Activated T-cell treated with anti-CD3 and anti-CD28 coated beads, Interleukin-2, amount 50 U/mL, for 72 hours (primary cell): ENCODE measurements at regions not wholly inside any gene's neighbourhood (a gene's known extent, or its start where the extent isn't known, plus 50 kb on each side); places are given as distances from the start of the nearest gene placed in this dataset.
"Not testable (repeated sequence)": the region's sequence is repeated elsewhere in the genome, so short reads cannot be mapped to it uniquely, and the experiment has no call there.

ENCODE experiments used
- ATAC-seq, 2 donors: fragments of 150-1000 bp; cut with Tn5 transposase; replicated peaks in 1 of 2; 2 replicates each; pipeline ENCODE4 v1.10.0; 2021; ENCODE audit warnings: moderate library complexity in 2 of 2, mild to moderate bottlenecking in 1 of 2
- DNase-seq, 2 donors: peaks; one replicate each; pipeline ENCODE4 v3.0.0; 2021 to 2022; ENCODE audit warnings: mixed read lengths in 1 of 2
- H3K27ac Mint-ChIP-seq: one replicate; pipeline ENCODE4 v1.8.0; 2022; ENCODE audit warnings: mild to moderate bottlenecking, moderate library complexity, mixed read lengths
- H3K27me3 Mint-ChIP-seq: one replicate; pipeline ENCODE4 v1.8.0; 2022; ENCODE audit warnings: low read depth, mixed read lengths
- H3K36me3 Mint-ChIP-seq, 2 donors: one replicate each; pipeline ENCODE4 v1.8.0; 2022; ENCODE audit warnings: mixed read lengths in 2 of 2, mild to moderate bottlenecking in 1 of 2; ENCODE audit not compliant: insufficient read depth in 2 of 2
- H3K4me1 Mint-ChIP-seq: one replicate; pipeline ENCODE4 v1.8.0; 2022; ENCODE audit warnings: low read depth, mixed read lengths
- H3K4me3 Mint-ChIP-seq, 2 donors: one replicate each; pipeline ENCODE4 v1.8.0; 2022; ENCODE audit warnings: mild to moderate bottlenecking in 2 of 2, mixed read lengths in 2 of 2, moderate library complexity in 2 of 2
- H3K9me3 Mint-ChIP-seq, 2 donors: one replicate each; pipeline ENCODE4 v1.8.0; 2022; ENCODE audit warnings: mixed read lengths in 2 of 2

- H3K9me3 Mint-ChIP-seq: peaks cover 3 to 6% of the 10 kb centered on the region in 2 donors
- H3K27me3 Mint-ChIP-seq: no peaks in the 10 kb centered on the region
- DNase-seq (peak; percentile 81 to 85), ATAC-seq (peak; percentile 92 to 94)
- H3K36me3 Mint-ChIP-seq: peaks cover 0 to 6% of the 10 kb centered on the region in 2 donors
- peak overlapping the region; percentile 41 to 55 for H3K4me3 Mint-ChIP-seq
- peak overlapping the region; percentile 80 for H3K27ac Mint-ChIP-seq
- H3K4me1 Mint-ChIP-seq: peaks cover 40% of the 10 kb centered on the region
Observed at GRCh38 chr11:128039140-128040021, 548.0 kb downstream of the ETS1 start.

- Mint-ChIP-seq H3K36me3 (no peaks in the 10 kb centered on the region), H3K4me1 (peaks cover 43% of the 10 kb centered on the region), H3K4me3 (no peak overlapping the region), H3K27me3 (no peaks in the 10 kb centered on the region), H3K27ac (no peak overlapping the region), H3K9me3 (no peaks in the 10 kb centered on the region)
- DNase-seq: no peak
- peak in 1 of 2 donors; percentile 21 for ATAC-seq
Observed at GRCh38 chr11:128036556-128037093, 550.7 kb downstream of the ETS1 start.

GRCh38 chr11:128036006-128036405, 551.4 kb downstream of the ETS1 start:
- no peak for DNase-seq
- H3K4me3 Mint-ChIP-seq: no peak overlapping the region
- peaks cover 45% of the 10 kb centered on the region for H3K4me1 Mint-ChIP-seq
- H3K27me3 Mint-ChIP-seq: peaks cover under 1% of the 10 kb centered on the region
- H3K9me3 Mint-ChIP-seq: no peaks in the 10 kb centered on the region
- H3K27ac Mint-ChIP-seq: no peak overlapping the region
- H3K36me3 Mint-ChIP-seq: no peaks in the 10 kb centered on the region
- no peak for ATAC-seq

DNA sequence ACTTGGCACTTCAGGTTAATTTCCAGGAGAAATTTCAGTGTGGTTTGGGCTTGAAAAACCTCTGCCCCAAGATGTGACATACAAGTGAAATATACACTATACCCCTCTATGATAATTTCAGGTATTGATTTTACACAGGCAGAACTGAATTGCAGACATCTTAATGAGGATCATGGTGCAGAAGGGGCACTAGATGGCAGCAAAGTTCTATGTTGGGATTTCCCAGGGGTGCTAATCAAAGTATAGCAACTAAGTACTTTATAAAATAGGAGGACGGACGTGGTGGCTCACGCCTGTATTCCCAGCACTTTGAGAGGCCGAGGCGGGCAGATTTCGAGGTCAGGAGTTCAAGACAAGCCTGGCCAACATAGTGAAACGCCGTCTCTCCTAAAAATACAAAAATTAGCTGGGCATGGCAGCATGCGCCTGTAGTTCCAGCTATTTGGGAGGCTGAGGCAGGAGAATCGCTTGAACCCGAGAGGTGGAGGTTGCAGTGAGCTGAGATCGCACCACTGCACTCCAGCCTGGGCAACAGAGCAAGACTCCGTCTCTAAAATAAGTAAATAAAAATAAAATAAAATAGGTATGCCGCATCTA, 555.7 kb downstream of the ETS1 start:
- not testable (repeated sequence) for H3K9me3 Mint-ChIP-seq, H3K36me3 Mint-ChIP-seq, H3K27ac Mint-ChIP-seq, H3K4me3 Mint-ChIP-seq
- ATAC-seq (peak; percentile 87 to 91), DNase-seq (peak; percentile 63 to 70)
- H3K4me1 Mint-ChIP-seq: peaks cover 15% of the 10 kb centered on the region
- H3K27me3 Mint-ChIP-seq: peaks cover 18% of the 10 kb centered on the region

GRCh38 chr11:128029219-128029722, 558.1 kb downstream of the ETS1 start:
- no peak for ATAC-seq
- Mint-ChIP-seq H3K4me3 (no peak overlapping the region), H3K27ac (no peak overlapping the region), H3K27me3 (peaks cover 18% of the 10 kb centered on the region), H3K36me3 (no peaks in the 10 kb centered on the region), H3K4me1 (peaks cover 15% of the 10 kb centered on the region), H3K9me3 (no peaks in the 10 kb centered on the region)
- no peak for DNase-seq

GRCh38 chr11:128026596-128026995, 560.8 kb downstream of the ETS1 start:
- H3K27ac Mint-ChIP-seq: no peak overlapping the region
- no peaks in the 10 kb centered on the region for H3K9me3 Mint-ChIP-seq
- peaks cover 18% of the 10 kb centered on the region for H3K27me3 Mint-ChIP-seq
- DNase-seq: no peak
- H3K4me1 Mint-ChIP-seq: peaks cover 10% of the 10 kb centered on the region
- no peaks in the 10 kb centered on the region for H3K36me3 Mint-ChIP-seq
- no peak for ATAC-seq
- H3K4me3 Mint-ChIP-seq: no peak overlapping the region

DNA sequence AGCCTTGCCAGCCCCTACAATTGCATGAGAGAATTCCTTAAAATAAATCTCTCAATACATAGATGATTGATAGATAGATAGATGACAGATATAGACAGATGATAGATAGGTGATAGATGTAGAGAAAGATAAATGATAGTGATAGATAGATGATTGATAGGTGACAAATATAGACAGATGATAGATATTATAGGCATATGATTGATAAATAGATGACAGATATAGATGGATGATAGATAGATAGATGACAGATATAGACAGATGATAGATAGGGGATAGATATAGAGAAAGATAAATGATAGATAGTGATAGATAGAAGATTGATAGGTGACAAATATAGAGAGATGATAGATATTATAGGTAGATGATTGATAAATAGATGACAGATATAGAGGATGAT, 564.6 kb downstream of the ETS1 start:
- Mint-ChIP-seq H3K27me3 (no peaks in the 10 kb centered on the region), H3K36me3 (no peaks in the 10 kb centered on the region), H3K9me3 (no peaks in the 10 kb centered on the region), H3K27ac (peak overlapping the region; percentile 26), H3K4me1 (peaks cover 7% of the 10 kb centered on the region), H3K4me3 (no peak overlapping the region)
- no peak for DNase-seq
- ATAC-seq: no peak

- DNase-seq (peak in 1 of 2 donors; percentile 31), ATAC-seq (peak; percentile 96 to 98)
- H3K9me3 Mint-ChIP-seq: no peaks in the 10 kb centered on the region
- no peak overlapping the region for H3K4me3 Mint-ChIP-seq
- no peak overlapping the region for H3K27ac Mint-ChIP-seq
- H3K4me1 Mint-ChIP-seq: peaks cover 7% of the 10 kb centered on the region
- no peaks in the 10 kb centered on the region for H3K36me3 Mint-ChIP-seq
- H3K27me3 Mint-ChIP-seq: no peaks in the 10 kb centered on the region
Observed at GRCh38 chr11:128022007-128022368, 565.4 kb downstream of the ETS1 start.

DNA sequence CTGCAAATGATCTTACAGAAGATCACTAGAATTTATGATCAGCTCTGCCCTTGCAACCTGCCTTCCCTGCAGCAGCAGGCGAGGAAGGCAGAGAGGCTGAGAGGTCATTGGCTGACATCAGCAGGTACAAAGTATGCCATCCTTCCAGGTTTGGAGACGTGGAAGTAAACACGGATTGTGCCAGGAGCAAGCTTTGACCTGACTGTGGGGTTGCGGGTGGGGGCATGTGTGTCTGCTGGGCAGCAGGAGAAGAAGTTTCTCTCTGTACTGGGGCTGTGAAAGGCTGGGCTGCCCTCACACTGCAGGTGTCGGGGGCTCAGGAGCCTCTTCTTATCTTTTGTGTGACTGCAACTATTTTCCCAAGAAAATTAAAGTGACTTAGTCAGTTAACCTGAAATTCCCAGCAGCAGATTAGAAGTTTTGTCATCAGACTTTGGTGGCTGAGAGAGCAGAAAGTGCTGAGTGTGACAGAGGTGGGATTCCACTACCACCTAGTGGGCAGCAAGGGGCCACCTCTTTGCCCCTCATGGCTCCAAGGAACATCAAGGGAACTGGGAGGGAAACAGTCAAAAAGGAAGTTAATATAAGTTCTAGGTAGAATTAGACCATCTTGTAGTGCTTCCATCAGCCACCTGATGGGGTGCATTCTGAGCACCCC, 565.9 kb downstream of the ETS1 start:
- H3K4me1 Mint-ChIP-seq: peaks cover 7% of the 10 kb centered on the region

DNA sequence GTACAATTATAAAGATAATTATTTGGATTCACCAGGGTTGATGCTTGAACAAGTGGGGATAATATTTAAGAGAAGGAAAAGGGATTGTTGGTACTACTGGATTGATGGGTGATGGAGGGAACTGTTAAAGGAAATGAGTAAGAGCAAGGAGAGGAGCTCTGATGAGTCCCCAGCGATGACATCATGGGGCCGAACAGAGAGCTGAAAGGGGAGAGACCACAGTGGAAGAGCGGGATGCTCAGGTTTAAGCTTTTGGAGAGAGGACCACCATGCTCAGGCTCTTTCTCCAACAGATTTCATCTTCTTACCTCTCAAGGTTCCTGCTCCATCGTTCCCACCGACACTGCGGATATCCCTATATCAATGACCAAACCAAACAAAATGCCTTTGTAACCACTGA, 568.7 kb downstream of the ETS1 start:
- DNase-seq: no peak
- no peak overlapping the region for H3K27ac Mint-ChIP-seq
- peaks cover 7% of the 10 kb centered on the region for H3K4me1 Mint-ChIP-seq
- no peak overlapping the region for H3K4me3 Mint-ChIP-seq
- ATAC-seq: no peak
- H3K36me3 Mint-ChIP-seq: no peaks in the 10 kb centered on the region
- H3K9me3 Mint-ChIP-seq: no peaks in the 10 kb centered on the region
- no peaks in the 10 kb centered on the region for H3K27me3 Mint-ChIP-seq

More for the DNA sequence above, 565.9 kb downstream of the ETS1 start:
- DNase-seq (no peak), ATAC-seq (no peak)
- Mint-ChIP-seq H3K9me3 (no peaks in the 10 kb centered on the region), H3K4me3 (no peak overlapping the region), H3K27me3 (no peaks in the 10 kb centered on the region), H3K36me3 (no peaks in the 10 kb centered on the region), H3K27ac (no peak overlapping the region)

DNA sequence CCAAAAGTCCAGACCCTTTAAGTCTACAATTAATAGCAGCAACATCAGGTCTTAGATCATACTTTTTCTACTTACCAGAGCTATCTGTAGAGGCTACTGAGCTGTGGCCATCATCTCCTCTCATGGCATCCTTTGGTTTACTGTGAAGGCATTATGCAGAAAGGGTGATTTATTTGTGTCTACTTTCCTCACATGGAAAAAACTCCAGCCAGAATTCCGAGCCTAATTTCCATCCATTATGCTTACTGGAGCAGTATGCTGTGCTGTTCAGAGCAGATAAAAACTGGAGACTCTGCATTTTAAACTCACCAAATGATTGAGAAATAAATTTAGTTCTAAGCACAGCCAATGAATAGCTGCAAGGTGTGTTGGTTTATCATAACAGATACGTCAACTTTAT, 581.8 kb downstream of the ETS1 start:
- Mint-ChIP-seq H3K9me3 (peaks cover 11 to 19% of the 10 kb centered on the region in 2 donors), H3K36me3 (peaks cover 9 to 13% of the 10 kb centered on the region in 2 donors), H3K4me3 (no peak overlapping the region), H3K4me1 (no peaks in the 10 kb centered on the region), H3K27ac (no peak overlapping the region), H3K27me3 (peaks cover 22% of the 10 kb centered on the region)
- DNase-seq: no peak
- no peak for ATAC-seq

DNA sequence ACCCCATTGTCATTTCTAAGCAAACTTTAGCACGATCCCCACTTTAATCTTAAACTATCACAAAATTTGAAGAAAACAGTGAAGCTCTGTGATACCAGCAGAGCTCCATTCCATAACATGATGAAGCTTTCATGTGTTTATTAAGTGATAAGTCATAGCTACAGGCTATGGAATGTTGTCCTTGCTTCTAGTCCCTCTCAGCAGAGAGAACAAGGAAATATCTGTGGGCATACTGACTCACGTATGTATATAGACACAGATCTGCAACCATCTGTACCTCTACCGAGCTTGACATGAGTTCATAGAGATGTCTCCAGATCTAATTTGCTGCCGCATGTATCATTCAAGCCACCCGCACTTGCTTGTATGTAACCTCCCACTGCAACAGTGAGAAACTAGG, 588.9 kb downstream of the ETS1 start:
- no peaks in the 10 kb centered on the region for H3K4me1 Mint-ChIP-seq
- ATAC-seq: no peak
- no peaks in the 10 kb centered on the region for H3K9me3 Mint-ChIP-seq
- no peaks in the 10 kb centered on the region for H3K36me3 Mint-ChIP-seq
- peaks cover 7% of the 10 kb centered on the region for H3K27me3 Mint-ChIP-seq
- H3K27ac Mint-ChIP-seq: no peak overlapping the region
- H3K4me3 Mint-ChIP-seq: no peak overlapping the region
- no peak for DNase-seq

DNA sequence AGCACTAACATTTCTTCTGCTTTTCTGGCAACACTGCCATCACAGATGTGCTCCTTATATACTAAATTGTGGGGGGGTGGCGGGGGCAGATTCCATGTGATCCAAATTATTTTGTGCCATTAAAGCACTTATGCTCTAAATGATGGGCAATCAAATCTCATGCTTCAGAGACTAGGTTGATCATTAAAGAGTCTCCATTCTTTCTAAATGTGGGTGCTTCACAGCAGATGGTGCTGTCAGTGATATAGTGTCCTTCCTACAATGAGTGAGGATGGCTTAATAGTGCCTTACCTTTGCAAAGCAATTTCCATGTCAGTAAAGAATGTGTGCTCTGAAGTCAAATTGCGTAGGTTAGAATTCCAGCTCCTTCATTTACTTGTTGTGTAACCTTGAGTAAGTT, 589.8 kb downstream of the ETS1 start:
- H3K27ac Mint-ChIP-seq: no peak overlapping the region
- no peaks in the 10 kb centered on the region for H3K36me3 Mint-ChIP-seq
- H3K9me3 Mint-ChIP-seq: no peaks in the 10 kb centered on the region
- no peak overlapping the region for H3K4me3 Mint-ChIP-seq
- H3K4me1 Mint-ChIP-seq: no peaks in the 10 kb centered on the region
- no peak for DNase-seq
- no peak for ATAC-seq
- peaks cover 6% of the 10 kb centered on the region for H3K27me3 Mint-ChIP-seq
